Loucy (cell line): ENCODE measurements at regions not wholly inside any gene's neighbourhood (a gene's known extent, or its start where the extent isn't known, plus 50 kb on each side); places are given as distances from the start of the nearest gene placed in this dataset.

Source experiments
- CTCF ChIP-seq: fragments of 200-600 bp; sonication (generic); conservative IDR thresholded peaks from 2 replicates; pipeline ENCODE4 v1.5.1; 2014; ENCODE audit warnings: mild to moderate bottlenecking, antibody characterized with exemption, low read length
- EZH2phosphoT487 ChIP-seq: fragments of 200-600 bp; IDR thresholded peaks from 2 replicates; pipeline ENCODE4 v1.6.1; 2018; ENCODE audit warnings: antibody characterized with exemption, mild to moderate bottlenecking, moderate library complexity, borderline replicate concordance

- no peak for TF ChIP-seq CTCF
- no peak for TF ChIP-seq EZH2phosphoT487
Observed at GRCh38 chr1:98459486-98459870, 202.0 kb upstream of the SNX7 start.
